Neural cell (in vitro differentiated cells): ENCODE measurements at regions not wholly inside any gene's neighbourhood (a gene's known extent, or its start where the extent isn't known, plus 50 kb on each side); places are given as distances from the start of the nearest gene placed in this dataset.

Experiments
- H2AFZ ChIP-seq: fragments of 200-600, 300-800 bp; sonication (generic), shearing (Covaris generic); 2 replicates; pipeline ENCODE4 v1.6.0; 2014; ENCODE audit warnings: low read depth, mild to moderate bottlenecking, antibody characterized with exemption, low read length, moderate library complexity
- H3F3A ChIP-seq: fragments of 200-600 bp; shearing (Covaris generic); 2 replicates; pipeline ENCODE4 v1.6.1; 2016; ENCODE audit warnings: mild to moderate bottlenecking, moderate library complexity, mixed read lengths, antibody characterized with exemption, low read length; ENCODE audit not compliant: insufficient read depth, poor library complexity, severe bottlenecking
- H3K27ac ChIP-seq: fragments of 200-600, 300-800 bp; sonication (generic), shearing (Covaris generic); 2 replicates; pipeline ENCODE4 v1.5.1; 2014; ENCODE audit warnings: mild to moderate bottlenecking, low read length, moderate library complexity
- H3K27me3 ChIP-seq: fragments of 300-800, 200-600 bp; sonication (generic), shearing (Covaris generic); 2 replicates; pipeline ENCODE4 v1.6.0; 2014; ENCODE audit warnings: mild to moderate bottlenecking, low read depth, low read length, moderate library complexity; ENCODE audit not compliant: insufficient read depth
- H3K36me3 ChIP-seq: fragments of 300-800, 200-600 bp; sonication (generic), shearing (Covaris generic); 2 replicates; pipeline ENCODE4 v1.5.1; 2014; ENCODE audit warnings: mild to moderate bottlenecking, antibody characterized with exemption, low read length, moderate library complexity; ENCODE audit not compliant: insufficient read depth
- H3K4me2 ChIP-seq: fragments of 300-800, 200-600 bp; sonication (generic), shearing (Covaris generic); 2 replicates; pipeline ENCODE4 v1.6.0; 2014; ENCODE audit warnings: mild to moderate bottlenecking, low read length
- H3K4me3 ChIP-seq: fragments of 300-800, 200-600 bp; sonication (generic), shearing (Covaris generic); 2 replicates; pipeline ENCODE4 v1.5.1; 2014; ENCODE audit warnings: mild to moderate bottlenecking, low read length, moderate library complexity
- H3K79me2 ChIP-seq: fragments of 200-600 bp; shearing (Covaris generic); replicated peaks from 2 replicates; pipeline ENCODE4 v1.6.0; 2014; ENCODE audit warnings: mild to moderate bottlenecking, low read length, moderate library complexity; ENCODE audit not compliant: insufficient read depth
- H3K9ac ChIP-seq: fragments of 300-800, 200-600 bp; sonication (generic), shearing (Covaris generic); 2 replicates; pipeline ENCODE4 v1.6.1; 2016; ENCODE audit warnings: mild to moderate bottlenecking, low read length, mixed read lengths
- H3K9me2 ChIP-seq: fragments of 200-600 bp; shearing (Covaris generic); 2 replicates; pipeline ENCODE4 v1.6.1; 2016; ENCODE audit warnings: mild to moderate bottlenecking, low read length, mixed read lengths; ENCODE audit not compliant: insufficient read depth
- H3K9me3 ChIP-seq: fragments of 200-600, 300-800 bp; sonication (generic), shearing (Covaris generic); 2 replicates; pipeline ENCODE4 v1.6.1; 2016; ENCODE audit warnings: mild to moderate bottlenecking, mixed run types, low read length, moderate library complexity, mixed read lengths
- H4K20me1 ChIP-seq: fragments of 200-600 bp; shearing (Covaris generic); 2 replicates; pipeline ENCODE4 v1.6.1; 2016; ENCODE audit warnings: mild to moderate bottlenecking, mixed run types; ENCODE audit not compliant: insufficient read depth
- CTCF ChIP-seq: fragments of 450-650 bp; IDR thresholded peaks from 2 replicates; pipeline ENCODE4 v1.5.1; 2014; ENCODE audit warnings: antibody characterized with exemption, mild to moderate bottlenecking, moderate library complexity; ENCODE audit not compliant: poor library complexity, severe bottlenecking
- EP300 ChIP-seq: fragments of 450-650 bp; conservative IDR thresholded peaks from 2 replicates; pipeline ENCODE4 v1.6.1; 2014; ENCODE audit warnings: antibody characterized with exemption, mild to moderate bottlenecking, moderate library complexity; ENCODE audit not compliant: poor library complexity, severe bottlenecking
- EZH2 ChIP-seq: fragments of 200-600, 300-800 bp; shearing (Covaris generic), sonication (generic); IDR thresholded peaks from 2 replicates; pipeline ENCODE4 v1.6.1; 2014; ENCODE audit warnings: antibody characterized with exemption, low read length, borderline replicate concordance, mild to moderate bottlenecking; ENCODE audit not compliant: insufficient read depth, poor library complexity, severe bottlenecking
- MXI1 ChIP-seq: fragments of 450-650 bp; conservative IDR thresholded peaks from 2 replicates; pipeline ENCODE4 v1.6.1; 2014; ENCODE audit warnings: antibody characterized with exemption, mild to moderate bottlenecking; ENCODE audit not compliant: poor library complexity, severe bottlenecking
- POLR2AphosphoS5 ChIP-seq: IDR thresholded peaks from 2 replicates; pipeline ENCODE4 v1.6.1; 2012
- RAD21 ChIP-seq: fragments of 450-650 bp; conservative IDR thresholded peaks from 2 replicates; pipeline ENCODE4 v1.6.1; 2014; ENCODE audit warnings: antibody characterized with exemption, mild to moderate bottlenecking, moderate library complexity
- SMC3 ChIP-seq: fragments of 450-650 bp; conservative IDR thresholded peaks from 2 replicates; pipeline ENCODE4 v1.6.1; 2014; ENCODE audit warnings: antibody characterized with exemption, mild to moderate bottlenecking, moderate library complexity; ENCODE audit not compliant: poor library complexity
- TAF1 ChIP-seq: IDR thresholded peaks from 2 replicates; pipeline ENCODE4 v1.6.1; 2012; ENCODE audit warnings: low read depth
- TF ChIP-seq, protein P1 (sequence below): IDR thresholded peaks from 2 replicates; pipeline ENCODE4 v1.6.1; 2012; ENCODE audit warnings: borderline replicate concordance

GRCh38 chr21:28186604-28187003, 806.1 kb downstream of the LTN1 start:
- Histone ChIP-seq H2AFZ (no peak overlapping the region), H3F3A (no peaks in the 10 kb centered on the region), H3K27ac (no peak overlapping the region), H3K36me3 (no peaks in the 10 kb centered on the region), H3K79me2 (no peaks in the 10 kb centered on the region), H3K4me2 (no peak overlapping the region), H3K9ac (no peak overlapping the region), H4K20me1 (no peaks in the 10 kb centered on the region), H3K9me2 (no peaks in the 10 kb centered on the region), H3K27me3 (no peaks in the 10 kb centered on the region), H3K4me3 (no peak overlapping the region), H3K9me3 (no peaks in the 10 kb centered on the region)
- TF ChIP-seq TAF1 (no peak), EZH2 (no peak), CTCF (no peak), RAD21 (no peak), EP300 (no peak), MXI1 (no peak), SMC3 (no peak), POLR2AphosphoS5 (no peak)
- TF ChIP-seq, protein P1, sequence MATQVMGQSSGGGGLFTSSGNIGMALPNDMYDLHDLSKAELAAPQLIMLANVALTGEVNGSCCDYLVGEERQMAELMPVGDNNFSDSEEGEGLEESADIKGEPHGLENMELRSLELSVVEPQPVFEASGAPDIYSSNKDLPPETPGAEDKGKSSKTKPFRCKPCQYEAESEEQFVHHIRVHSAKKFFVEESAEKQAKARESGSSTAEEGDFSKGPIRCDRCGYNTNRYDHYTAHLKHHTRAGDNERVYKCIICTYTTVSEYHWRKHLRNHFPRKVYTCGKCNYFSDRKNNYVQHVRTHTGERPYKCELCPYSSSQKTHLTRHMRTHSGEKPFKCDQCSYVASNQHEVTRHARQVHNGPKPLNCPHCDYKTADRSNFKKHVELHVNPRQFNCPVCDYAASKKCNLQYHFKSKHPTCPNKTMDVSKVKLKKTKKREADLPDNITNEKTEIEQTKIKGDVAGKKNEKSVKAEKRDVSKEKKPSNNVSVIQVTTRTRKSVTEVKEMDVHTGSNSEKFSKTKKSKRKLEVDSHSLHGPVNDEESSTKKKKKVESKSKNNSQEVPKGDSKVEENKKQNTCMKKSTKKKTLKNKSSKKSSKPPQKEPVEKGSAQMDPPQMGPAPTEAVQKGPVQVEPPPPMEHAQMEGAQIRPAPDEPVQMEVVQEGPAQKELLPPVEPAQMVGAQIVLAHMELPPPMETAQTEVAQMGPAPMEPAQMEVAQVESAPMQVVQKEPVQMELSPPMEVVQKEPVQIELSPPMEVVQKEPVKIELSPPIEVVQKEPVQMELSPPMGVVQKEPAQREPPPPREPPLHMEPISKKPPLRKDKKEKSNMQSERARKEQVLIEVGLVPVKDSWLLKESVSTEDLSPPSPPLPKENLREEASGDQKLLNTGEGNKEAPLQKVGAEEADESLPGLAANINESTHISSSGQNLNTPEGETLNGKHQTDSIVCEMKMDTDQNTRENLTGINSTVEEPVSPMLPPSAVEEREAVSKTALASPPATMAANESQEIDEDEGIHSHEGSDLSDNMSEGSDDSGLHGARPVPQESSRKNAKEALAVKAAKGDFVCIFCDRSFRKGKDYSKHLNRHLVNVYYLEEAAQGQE = no peak

DNA sequence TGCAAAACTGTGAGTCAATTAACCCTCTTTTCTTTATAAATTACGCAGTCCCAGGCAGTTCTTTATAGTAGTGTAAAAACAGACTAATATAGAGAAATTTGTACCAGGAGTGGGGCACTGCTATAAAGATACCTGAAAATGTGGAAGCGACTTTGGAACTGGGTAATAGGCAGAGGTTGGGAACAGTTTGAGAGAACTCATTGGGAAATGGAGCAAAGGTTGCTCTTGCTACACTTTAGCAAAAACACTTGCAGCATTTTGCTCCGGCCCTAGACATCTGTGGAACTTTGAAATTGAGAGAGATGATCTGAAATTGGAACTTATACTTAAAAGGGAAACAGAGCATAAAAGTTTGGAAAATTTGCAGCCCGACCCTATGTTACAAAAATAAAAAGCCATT, 810.9 kb downstream of the LTN1 start:
- no peaks in the 10 kb centered on the region for H4K20me1 ChIP-seq
- no peaks in the 10 kb centered on the region for H3K36me3 ChIP-seq
- H3K9me2 ChIP-seq = no peaks in the 10 kb centered on the region
- H3K4me2 ChIP-seq = no peak overlapping the region
- H3K27ac ChIP-seq = no peak overlapping the region
- H2AFZ ChIP-seq = no peak overlapping the region
- no peak overlapping the region for H3K9ac ChIP-seq
- no peak for TF ChIP-seq POLR2AphosphoS5
- TF ChIP-seq, protein P1 = no peak
- no peak for TF ChIP-seq EP300
- no peak for TF ChIP-seq EZH2
- TF ChIP-seq RAD21 = no peak
- TF ChIP-seq SMC3 = no peak
- TF ChIP-seq MXI1 = no peak
- TF ChIP-seq TAF1 = no peak
- no peak for TF ChIP-seq CTCF
- H3F3A ChIP-seq = no peaks in the 10 kb centered on the region
- no peaks in the 10 kb centered on the region for H3K79me2 ChIP-seq
- H3K4me3 ChIP-seq = no peak overlapping the region
- no peaks in the 10 kb centered on the region for H3K9me3 ChIP-seq
- no peaks in the 10 kb centered on the region for H3K27me3 ChIP-seq
